ENCODE measurements at regions not wholly inside any gene's neighbourhood (a gene's known extent, or its start where the extent isn't known, plus 50 kb on each side); places are given as distances from the start of the nearest gene placed in this dataset.

- no peaks in the 10 kb centered on the region for H3K4me1 ChIP-seq
- no peak for TF ChIP-seq CTCF (IDR thresholded peaks at IDR 0.05)
- no peaks in the 10 kb centered on the region for H3K9me3 ChIP-seq
- intact Hi-C loops (cut with DNase I): no loop called here
- H3K27me3 ChIP-seq (ENCODE audit: low read depth): no peaks in the 10 kb centered on the region
- DNase-seq (no peak), ATAC-seq (no peak)
- H3K36me3 ChIP-seq: no peaks in the 10 kb centered on the region
- no peak overlapping the region for H3K4me3 ChIP-seq
- H3K27ac ChIP-seq: no peak overlapping the region
Observed at GRCh38 chr1:193974286-193974798, 787.9 kb upstream of the B3GALT2 start.

GRCh38 chr1:193973428-193973827, 787.0 kb upstream of the B3GALT2 start:
- Histone ChIP-seq H3K4me3 (no peak overlapping the region), H3K27ac (no peak overlapping the region), H3K27me3 (ENCODE audit: low read depth) (no peaks in the 10 kb centered on the region), H3K36me3 (no peaks in the 10 kb centered on the region), H3K4me1 (no peaks in the 10 kb centered on the region), H3K9me3 (no peaks in the 10 kb centered on the region)
- intact Hi-C loops (cut with DNase I): no loop called here
- TF ChIP-seq CTCF (IDR thresholded peaks at IDR 0.05): no peak
- ATAC-seq (no peak), DNase-seq (no peak)

GRCh38 chr1:193971595-193971994, 785.2 kb upstream of the B3GALT2 start:
- ATAC-seq (no peak), DNase-seq (no peak)
- H3K36me3 ChIP-seq: no peaks in the 10 kb centered on the region
- H3K4me3 ChIP-seq: no peak overlapping the region
- H3K9me3 ChIP-seq: no peaks in the 10 kb centered on the region
- intact Hi-C loops (cut with DNase I): no loop called here
- no peaks in the 10 kb centered on the region for H3K27me3 ChIP-seq (ENCODE audit: low read depth)
- TF ChIP-seq CTCF (IDR thresholded peaks at IDR 0.05): no peak
- H3K27ac ChIP-seq: no peak overlapping the region
- no peaks in the 10 kb centered on the region for H3K4me1 ChIP-seq

- no peak for TF ChIP-seq CTCF (IDR thresholded peaks at IDR 0.05)
- no peaks in the 10 kb centered on the region for H3K27me3 ChIP-seq (ENCODE audit: low read depth)
- no peaks in the 10 kb centered on the region for H3K9me3 ChIP-seq
- intact Hi-C loops (cut with DNase I): no loop called here
- H3K27ac ChIP-seq: no peak overlapping the region
- H3K36me3 ChIP-seq: no peaks in the 10 kb centered on the region
- ATAC-seq (no peak), DNase-seq (no peak)
- H3K4me3 ChIP-seq: no peak overlapping the region
- no peaks in the 10 kb centered on the region for H3K4me1 ChIP-seq
Observed at GRCh38 chr1:193960499-193960898, 774.1 kb upstream of the B3GALT2 start.

GRCh38 chr1:193960040-193960439, 773.6 kb upstream of the B3GALT2 start:
- H3K4me3 ChIP-seq: no peak overlapping the region
- DNase-seq: no peak
- no peaks in the 10 kb centered on the region for H3K36me3 ChIP-seq
- H3K27me3 ChIP-seq (ENCODE audit: low read depth): no peaks in the 10 kb centered on the region
- no peak for ATAC-seq
- no peak for TF ChIP-seq CTCF (IDR thresholded peaks at IDR 0.05)
- H3K27ac ChIP-seq: no peak overlapping the region
- no peaks in the 10 kb centered on the region for H3K9me3 ChIP-seq
- no peaks in the 10 kb centered on the region for H3K4me1 ChIP-seq
- intact Hi-C loops (cut with DNase I): no loop called here
